ENCODE measurements at regions not wholly inside any gene's neighbourhood (a gene's known extent, or its start where the extent isn't known, plus 50 kb on each side); places are given as distances from the start of the nearest gene placed in this dataset.
"Not testable (repeated sequence)": the region's sequence is repeated elsewhere in the genome, so short reads cannot be mapped to it uniquely, and the experiment has no call there.

GRCh38 chr10:36051500-36051991 is 409.4 kb upstream of the FZD8 start:
- no peak for DNase-seq (ENCODE audit: low read depth)

DNA sequence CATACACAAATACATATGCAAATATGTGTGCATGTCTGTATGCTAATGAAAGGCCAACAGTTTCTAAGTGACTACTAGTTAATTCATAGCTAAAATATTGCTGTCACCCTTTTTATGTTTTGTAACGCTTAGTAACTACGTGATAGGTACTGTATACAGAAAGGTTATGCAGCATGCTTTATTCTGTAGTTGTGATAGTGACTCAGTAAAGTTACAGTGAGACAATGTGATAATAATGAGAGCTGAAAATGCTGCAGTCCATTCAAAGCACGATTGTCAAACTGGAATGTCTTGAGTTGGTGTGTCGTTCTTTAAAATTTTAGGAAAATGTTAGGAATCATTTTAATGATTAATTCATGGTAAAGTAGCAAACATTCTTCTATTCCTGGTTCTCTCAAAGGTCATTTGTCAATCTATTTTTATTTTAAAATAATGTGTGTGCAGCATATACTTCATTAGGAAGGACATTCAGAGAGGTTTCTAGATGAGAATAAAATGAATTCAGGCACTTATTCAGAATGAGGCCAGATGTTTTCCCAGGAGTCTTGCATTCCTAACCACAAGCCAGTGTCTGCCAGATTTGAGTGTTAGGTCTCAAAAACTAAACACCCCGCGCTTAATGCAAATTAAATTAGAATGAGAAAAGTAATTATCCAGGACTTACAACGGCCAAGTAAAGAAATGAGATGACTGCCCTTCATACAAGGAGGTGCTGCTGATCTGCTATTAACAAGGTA is 408.8 kb upstream of the FZD8 start:
- no peak for DNase-seq (ENCODE audit: low read depth)

DNA sequence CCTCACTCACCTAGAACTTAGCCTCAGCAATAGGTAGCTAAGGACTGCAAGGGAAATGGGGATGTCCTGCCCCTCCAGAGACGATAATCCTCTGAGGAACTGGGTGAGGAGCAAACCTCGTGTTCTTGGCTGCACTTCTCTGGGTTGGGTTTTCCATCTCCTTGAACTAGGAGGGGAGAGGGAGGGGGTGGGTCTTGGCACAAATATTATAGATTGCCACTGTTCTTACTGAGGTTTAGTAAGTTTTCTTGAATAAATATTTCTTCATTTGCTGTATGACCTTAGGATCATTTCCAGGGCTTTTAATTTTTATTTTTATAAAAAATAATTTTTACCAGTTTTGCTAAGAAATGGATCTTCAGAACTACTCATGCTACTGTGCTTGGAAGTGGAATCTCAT is 406.7 kb upstream of the FZD8 start:
- DNase-seq (ENCODE audit: low read depth): no peak

- peak; percentile 34 for DNase-seq (ENCODE audit: low read depth)
Measured at GRCh38 chr10:36048236-36048635, 406.1 kb upstream of the FZD8 start.

GRCh38 chr10:36042135-36042534 is 400.0 kb upstream of the FZD8 start:
- no peak for DNase-seq (ENCODE audit: low read depth)

- DNase-seq (ENCODE audit: low read depth): no peak
Measured at GRCh38 chr10:36038316-36038955, 396.3 kb upstream of the FZD8 start.

DNA sequence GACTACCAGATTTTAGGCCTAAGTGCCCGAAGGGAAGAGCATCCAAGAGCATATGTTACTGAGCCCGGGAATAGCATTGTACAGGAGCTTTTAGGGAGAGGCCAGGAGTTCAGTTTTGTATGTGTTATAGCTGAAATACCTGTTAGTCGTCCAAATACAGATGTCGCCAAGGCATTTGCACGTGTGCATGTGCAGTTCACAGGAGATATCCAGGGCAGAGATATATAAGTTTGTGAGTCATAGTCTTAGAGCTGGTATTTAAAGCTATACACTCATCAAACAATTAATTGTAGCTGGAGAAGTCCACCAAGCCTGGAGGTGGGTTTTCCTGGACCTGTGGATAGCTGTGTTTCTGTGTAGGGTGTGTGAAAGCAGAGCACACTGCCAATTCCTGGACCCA is 394.0 kb upstream of the FZD8 start:
- no peak for DNase-seq (ENCODE audit: low read depth)

DNA sequence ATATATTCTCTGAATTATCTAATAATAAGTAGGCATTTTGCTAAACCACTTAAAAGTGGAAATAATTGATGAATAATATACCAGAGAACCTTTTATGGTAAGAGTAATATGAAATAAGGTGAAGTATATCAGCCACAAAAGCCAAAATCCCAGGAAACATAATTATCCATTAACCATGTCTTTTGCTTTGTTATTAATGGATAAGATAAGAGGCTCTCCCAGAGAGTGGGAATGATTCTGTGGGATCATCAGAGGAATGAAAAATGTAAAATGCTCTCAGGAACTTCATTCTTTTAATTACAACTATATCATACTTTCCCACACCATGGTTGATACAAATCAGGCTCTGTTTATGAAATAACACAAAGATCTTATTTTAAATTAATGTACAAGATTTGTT is 391.7 kb upstream of the FZD8 start:
- DNase-seq (ENCODE audit: low read depth): no peak

DNA sequence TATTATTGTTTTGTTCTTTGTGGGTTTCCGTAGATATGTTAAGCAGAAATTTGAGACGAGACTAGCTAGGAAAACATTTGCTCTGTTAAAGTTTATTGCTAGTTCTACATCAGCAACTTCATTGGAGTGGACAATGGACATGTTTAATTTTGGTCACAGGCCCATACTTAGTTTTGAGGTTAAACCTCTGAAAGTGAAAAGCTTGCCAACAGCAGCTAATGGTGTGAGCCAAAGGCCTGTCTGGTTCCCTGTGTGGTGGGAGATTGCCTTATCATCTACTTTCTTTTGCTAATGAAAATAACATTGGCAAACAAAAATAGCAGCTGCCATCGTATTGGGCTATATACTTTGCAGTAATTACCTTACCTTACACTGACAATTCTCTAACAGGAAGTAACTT is 388.4 kb upstream of the FZD8 start:
- DNase-seq (ENCODE audit: low read depth): peak; percentile 54

DNA sequence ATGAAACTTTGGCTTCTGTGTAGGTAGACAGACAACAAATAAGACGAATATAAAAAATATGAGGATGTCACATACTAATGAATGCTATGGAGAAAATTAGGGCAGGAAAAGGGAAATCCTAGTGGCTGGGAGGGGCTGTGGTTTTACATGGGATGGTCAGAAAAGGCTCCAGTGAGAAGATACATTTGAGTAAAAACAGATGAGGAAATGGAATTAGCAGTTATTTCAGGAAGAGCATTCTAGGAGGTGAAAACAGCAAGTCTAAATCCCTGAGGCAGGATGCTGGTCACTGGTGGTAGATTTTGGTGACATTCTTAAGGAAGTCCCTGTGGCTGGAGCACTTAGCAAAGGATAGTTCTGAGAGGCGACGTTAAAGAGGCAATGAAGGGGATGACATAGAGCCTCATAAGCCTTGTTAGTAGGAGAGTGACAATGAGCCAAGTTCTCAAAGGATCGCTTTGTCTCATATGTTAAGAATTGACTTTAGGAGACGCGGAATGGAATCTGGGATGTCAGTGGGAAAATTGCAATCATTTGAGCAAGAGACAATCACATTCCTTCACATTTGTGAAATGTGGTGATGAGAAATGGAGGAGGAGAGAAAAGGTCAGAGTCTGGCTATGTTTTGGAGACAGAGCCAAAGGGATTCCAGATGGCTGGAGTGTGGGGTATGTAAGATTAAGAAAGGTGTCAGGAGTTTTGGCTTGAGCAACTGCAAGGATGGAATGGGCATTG is 384.7 kb upstream of the FZD8 start:
- no peak for DNase-seq (ENCODE audit: low read depth)

GRCh38 chr10:36026081-36026480 is 384.0 kb upstream of the FZD8 start:
- DNase-seq (ENCODE audit: low read depth): peak; percentile 42

DNA sequence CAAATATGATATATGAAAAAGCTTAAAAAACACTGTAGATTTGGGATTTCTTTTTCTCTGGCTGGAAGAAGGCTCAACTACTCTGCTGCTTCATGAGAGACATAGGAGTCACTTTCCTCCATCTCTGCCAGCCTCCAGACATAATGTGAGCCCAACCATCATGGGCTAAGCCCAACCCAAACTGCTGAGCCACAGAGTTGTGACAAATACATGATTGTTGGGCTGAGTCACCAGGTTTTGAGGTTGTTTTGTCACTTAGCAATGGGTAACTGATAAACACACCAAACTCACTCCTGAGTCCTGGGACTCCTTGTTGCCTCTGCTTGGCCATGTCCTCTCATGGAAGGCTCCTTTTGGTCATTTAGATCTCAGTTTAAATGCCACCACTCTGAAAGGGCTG is 381.8 kb upstream of the FZD8 start:
- peak; percentile 94 for DNase-seq (ENCODE audit: low read depth)

- DNase-seq (ENCODE audit: low read depth): no peak
Measured at GRCh38 chr10:36021096-36021495, 379.0 kb upstream of the FZD8 start.

DNA sequence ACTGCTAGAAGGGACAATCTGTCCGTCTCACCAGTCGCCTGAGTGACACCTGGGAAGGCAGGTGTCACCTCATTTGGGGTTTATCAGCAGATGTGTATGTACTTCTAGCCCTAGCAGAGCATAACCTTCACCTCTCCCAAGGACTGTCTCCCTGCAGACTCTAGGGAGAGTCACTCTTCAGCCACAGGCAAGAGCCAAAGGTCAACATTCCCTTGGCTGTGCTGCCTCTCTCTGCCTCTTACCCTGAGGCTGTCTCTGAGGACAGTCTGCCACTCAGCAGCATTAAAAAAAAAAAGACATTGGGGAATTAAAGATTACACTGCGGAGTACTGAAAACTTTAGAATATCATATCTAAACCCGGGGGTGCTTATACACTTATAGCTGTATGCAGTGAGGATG is 377.7 kb upstream of the FZD8 start:
- DNase-seq (ENCODE audit: low read depth): no peak

DNA sequence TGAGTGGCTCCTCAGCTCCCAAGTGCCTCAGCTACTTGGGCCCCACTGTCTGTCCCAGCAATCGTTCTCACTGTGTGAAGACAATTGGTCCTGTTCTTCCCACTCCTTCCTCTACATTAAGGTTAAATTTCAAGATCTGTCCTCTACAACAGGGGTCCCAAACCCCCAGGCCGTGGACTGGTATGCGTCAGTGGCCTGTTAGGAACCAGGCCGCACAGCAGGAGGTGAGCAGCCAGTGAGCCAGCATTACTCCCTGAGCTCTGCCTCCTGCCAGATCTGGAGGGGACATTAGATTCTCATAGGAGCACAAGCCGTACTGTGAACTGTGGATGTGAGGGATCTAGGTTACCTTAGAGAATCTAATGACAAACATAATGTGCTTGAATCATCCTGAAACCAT is 376.9 kb upstream of the FZD8 start:
- DNase-seq (ENCODE audit: low read depth): no peak

DNA sequence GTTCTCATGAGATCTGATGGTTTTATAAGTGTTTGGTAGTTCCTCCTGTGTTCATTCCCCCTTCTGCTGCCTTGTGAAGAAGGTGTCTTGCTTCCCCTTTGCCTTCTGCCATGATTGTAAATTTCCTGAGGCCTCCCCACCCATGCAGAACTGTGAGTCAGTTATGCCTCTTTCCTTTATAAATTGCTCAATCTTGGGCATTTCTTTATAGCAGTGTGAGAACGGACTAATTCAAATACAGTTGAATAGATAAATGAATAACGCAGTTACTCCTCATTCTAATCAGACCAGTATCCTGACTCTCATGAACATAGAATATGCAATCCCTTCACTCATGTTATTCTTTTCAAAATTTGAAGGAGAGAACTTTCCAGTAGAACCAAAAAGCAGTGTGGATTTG is 375.0 kb upstream of the FZD8 start:
- no peak for DNase-seq (ENCODE audit: low read depth)

- no peak for DNase-seq (ENCODE audit: low read depth)
Measured at GRCh38 chr10:36007369-36007768, 365.3 kb upstream of the FZD8 start.

DNA sequence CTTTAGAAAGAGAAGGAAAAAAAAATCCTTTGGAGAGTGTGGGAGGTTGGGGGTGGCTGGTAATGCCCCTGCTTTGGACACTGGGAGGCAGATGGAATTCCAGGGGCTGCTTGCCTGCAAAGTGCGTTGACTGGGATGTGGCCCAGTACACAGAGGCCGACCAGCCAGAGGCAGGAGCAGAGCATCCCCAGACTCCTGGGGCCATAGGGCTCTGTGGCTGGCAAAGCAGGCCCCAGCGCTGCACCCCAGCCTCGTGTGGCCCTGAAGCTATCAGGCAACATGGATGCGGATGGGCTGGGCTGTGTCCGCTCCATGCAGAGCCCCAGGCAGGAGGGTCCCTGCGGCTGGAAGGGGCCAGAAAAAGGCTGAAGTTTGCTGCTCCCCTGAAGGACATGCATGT is 361.6 kb upstream of the FZD8 start:
- DNase-seq (ENCODE audit: low read depth): no peak

GRCh38 chr10:36003031-36003600 is 361.0 kb upstream of the FZD8 start:
- DNase-seq (ENCODE audit: low read depth): no peak

DNA sequence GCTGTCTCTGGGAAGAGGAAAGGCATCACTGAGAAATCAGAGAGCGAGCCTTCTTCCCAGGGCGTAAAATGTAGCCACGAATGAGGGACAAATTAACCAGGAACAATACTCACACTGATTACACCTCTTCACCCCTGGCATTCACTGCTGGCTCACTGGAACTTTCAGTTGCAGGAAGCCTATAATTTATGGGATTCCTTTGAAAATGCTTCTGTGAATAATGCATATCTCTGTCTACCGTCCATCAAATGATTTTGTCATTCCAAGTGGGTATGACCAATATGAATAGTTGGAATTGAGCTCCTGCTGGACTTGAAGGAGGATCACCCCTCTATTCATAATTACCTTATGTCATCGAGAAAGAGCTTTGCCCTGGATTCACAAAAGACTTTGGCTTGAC is 360.3 kb upstream of the FZD8 start:
- DNase-seq (ENCODE audit: low read depth): no peak

GRCh38 chr10:36000754-36001153 is 358.7 kb upstream of the FZD8 start:
- DNase-seq (ENCODE audit: low read depth): not testable (repeated sequence)

GRCh38 chr10:35998026-35998425 is 355.9 kb upstream of the FZD8 start:
- DNase-seq (ENCODE audit: low read depth): no peak

- DNase-seq (ENCODE audit: low read depth): no peak
Measured at GRCh38 chr10:35995485-35995884, 353.4 kb upstream of the FZD8 start.
